Fibroblast of skin of abdomen (primary cell): ENCODE measurements at regions not wholly inside any gene's neighbourhood (a gene's known extent, or its start where the extent isn't known, plus 50 kb on each side); places are given as distances from the start of the nearest gene placed in this dataset.

Experiments
- DNase-seq: peaks from one replicate; pipeline ENCODE4 v3.0.0-alpha.2; 2013

GRCh38 chr18:51400721-51401120 lies 203.2 kb upstream of the MEX3C start:
- DNase-seq: no peak

DNA sequence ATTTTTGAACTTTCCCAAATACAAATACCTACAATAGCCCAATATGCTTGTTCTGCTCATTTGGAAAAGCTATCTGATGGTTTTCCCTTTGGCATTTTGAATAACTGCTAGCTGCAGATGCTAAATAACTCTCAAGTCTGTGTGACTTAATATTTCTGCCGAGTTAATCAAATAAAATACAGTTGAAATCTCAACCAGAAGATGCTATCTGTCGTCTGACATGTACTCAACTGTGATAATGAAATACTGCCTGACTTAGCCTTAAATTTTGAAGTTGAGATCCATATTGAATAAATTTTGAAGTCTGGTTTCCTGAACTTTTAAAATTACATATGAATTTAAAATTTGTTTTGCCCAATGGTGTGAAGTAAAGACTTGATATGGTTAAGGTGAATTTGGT lies 204.4 kb upstream of the MEX3C start:
- no peak for DNase-seq

DNA sequence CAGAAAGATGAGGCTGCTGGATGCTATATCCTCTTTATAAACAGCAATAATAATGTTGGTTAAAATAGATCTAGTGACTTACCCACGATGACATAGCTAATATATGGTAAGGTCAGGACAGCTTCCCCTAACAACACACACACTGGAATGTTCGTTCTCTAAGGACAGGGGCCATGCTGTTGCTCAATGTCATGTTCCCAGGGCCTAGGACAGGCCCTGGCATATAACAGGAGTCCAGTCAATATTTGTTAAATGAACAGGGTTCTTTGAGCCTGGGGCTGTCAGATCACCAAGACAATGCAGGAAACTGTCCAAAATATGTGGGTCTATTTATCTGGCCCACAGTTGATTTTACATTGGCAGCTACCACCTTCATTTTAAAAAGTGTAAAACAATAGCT lies 207.1 kb upstream of the MEX3C start:
- no peak for DNase-seq

GRCh38 chr18:51405683-51406477 lies 208.4 kb upstream of the MEX3C start:
- no peak for DNase-seq

- no peak for DNase-seq
Observed at GRCh38 chr18:51417643-51418483, 220.4 kb upstream of the MEX3C start.

GRCh38 chr18:51425475-51425874 lies 228.0 kb upstream of the MEX3C start:
- no peak for DNase-seq

- DNase-seq: no peak
Observed at GRCh38 chr18:51425889-51426288, 228.4 kb upstream of the MEX3C start.

- DNase-seq: no peak
Observed at GRCh38 chr18:51426996-51427395, 229.5 kb upstream of the MEX3C start.

DNA sequence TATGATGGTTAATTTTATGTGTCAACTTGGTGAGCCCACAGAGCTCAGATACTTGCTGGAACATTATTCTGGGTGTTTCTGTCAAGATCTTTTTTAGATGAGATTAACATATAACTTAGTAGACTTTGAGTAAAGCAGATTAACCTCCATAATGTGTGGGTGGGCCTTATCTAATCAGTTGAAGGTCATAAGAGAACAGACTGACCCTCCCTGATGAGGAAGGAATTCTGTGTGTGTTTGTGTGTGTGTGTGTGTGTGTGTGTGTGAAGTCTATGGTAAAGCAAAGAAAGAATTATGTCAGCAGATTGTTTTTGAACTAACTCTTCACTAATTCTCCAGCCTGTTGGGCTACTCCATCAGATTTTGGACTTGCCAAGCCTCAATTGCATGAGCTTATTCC lies 232.2 kb upstream of the MEX3C start:
- DNase-seq: no peak

- no peak for DNase-seq
Observed at GRCh38 chr18:51430538-51430937, 233.1 kb upstream of the MEX3C start.

GRCh38 chr18:51433296-51433695 lies 235.8 kb upstream of the MEX3C start:
- no peak for DNase-seq

GRCh38 chr18:51433881-51434280 lies 236.4 kb upstream of the MEX3C start:
- DNase-seq: no peak

DNA sequence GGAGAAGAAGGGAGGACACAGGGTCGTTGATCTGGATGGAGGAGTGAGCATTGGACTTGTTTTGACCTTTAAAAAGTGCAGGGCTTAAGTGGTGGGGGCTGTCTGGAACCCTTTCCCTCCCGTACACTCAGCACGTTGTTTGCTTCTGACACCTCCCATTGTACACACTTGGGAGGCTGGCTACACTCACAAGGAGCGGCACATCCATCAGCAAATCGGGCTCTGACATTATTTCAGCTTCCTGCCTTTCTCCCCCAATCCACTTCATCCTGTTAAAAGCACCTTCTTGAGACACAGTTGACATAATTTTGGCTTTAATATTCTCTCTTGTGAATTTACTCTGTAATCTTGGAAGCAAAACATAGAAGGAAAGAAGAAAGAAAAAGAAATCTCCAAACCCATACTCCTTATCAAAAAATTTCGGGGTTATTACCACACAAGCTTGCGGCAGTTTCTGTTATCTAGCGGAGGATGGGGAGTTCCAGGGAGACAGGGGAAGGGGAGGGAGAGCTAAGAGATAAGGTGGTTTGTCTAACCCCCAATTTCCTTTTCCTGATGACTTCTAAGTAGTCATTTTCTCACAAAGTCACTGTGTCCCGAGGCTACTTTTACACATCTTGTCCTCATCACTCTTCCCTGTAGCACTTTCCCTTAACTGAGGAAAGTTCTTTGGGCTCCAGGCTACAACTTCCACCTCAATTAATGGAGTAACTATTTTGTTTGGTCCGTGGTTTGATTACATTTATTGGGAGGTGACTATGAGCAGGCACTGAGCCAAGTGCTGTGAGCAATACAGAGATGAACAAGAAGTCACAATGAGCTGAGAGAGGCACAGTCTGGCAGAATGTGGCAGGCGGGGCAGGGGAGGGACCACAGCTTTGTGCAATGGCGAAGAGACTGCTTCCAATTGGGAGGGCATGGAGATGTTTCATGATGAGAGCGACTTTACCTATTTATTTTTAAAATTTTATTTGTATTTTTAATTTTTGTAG lies 240.1 kb upstream of the MEX3C start:
- DNase-seq: no peak

DNA sequence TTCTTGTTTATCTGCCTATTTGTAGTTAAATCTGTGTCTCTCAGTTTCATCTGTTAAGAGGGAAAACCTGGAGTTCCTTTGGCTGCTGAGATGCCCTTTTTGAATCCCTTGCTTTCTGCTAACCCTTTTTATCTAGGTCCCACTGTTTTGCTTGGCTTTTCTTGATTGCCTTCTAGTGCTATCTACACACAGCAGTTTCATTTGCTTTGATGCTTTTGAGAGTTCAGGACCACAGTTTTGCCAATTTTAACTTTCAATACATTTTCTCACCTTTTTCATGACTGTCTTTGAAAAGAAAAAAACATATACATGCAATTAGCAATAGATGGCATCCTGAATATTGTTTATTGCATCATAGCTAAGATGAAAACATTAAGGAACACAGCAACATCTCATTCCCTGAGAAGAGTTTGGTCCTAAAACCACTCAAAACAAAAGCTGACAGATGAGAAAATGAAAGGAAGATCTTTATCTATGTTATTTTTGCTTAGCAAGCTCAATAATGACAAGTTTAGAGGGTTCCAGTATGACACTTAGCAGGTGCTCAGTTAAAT lies 241.4 kb upstream of the MEX3C start:
- no peak for DNase-seq

GRCh38 chr18:51442012-51442411 lies 244.5 kb upstream of the MEX3C start:
- DNase-seq: no peak

DNA sequence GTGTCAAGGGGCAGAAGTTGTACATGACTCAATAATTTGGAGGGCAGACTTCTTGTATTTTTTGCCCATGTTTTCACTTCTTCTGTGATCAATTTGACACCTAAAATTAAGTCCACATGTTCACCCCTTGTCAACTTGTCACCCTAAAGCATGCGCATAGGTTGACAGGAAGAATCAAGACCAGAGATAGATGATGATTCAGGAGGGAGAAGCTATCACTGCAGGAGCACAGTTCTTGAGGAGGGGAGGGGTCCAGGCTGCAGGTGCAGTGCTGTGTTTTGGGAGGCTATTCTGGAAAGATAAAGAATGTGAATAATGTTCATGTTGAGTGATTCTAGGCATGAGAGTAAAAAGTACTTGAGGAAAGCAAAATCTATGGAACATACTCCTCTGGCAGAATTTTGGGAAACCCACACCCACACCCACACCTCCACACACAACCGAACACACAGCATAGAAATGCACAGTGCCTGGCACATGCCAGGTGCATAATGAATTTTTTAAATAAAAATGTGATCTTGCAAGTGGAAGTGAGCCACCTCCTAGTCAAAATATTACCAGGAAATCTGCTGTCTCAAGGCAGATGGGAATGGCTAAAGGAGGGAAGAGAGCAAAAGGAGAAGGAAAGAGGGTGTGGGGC lies 249.2 kb upstream of the MEX3C start:
- no peak for DNase-seq

DNA sequence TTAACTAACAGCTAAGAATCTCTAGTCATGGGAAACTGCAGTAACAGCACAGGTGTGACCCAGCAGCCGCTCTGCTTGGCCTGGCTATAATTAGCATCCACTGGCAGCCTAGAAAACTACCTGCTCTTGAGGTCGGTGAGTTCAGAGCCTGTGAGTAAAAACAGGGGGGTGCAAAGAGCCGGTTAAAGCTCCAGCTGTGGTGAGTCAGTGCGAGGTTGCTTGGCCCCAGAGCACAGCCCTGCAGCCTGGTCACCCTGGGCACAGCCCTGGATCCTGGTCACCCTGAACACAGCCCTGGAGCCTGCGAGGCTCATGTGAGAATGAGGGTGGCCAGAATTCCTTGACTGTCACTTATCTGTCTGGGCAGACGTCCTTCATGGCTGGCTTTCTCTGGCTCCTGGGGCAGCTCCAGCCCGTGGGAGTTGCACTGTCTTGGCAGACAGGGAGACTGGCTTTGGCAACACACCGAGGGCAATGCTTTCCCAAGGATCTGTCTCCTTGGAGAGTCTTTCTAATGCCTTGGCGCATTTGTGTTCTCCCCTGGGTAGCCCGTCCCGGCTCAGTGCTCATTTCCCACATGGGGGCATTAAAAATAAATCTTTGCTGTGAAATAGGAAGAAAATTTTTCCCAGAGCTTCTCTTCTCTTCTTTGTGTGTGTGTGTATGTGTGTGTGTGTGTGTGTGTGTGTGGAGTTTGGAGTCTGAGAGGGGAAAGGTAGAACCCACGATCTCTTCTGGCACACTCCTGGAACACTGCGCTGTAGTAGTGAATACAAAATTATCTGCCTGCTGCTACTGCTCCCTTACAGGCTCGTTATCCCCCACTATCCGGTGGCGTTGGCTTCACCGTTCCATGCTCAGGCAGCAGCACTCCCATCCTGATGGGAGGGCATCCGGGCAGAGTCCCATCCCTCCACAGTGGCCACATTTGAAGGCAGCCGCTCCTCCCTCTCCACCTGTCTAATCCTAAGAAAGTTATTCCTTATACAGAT lies 250.2 kb upstream of the MEX3C start:
- no peak for DNase-seq

- no peak for DNase-seq
Observed at GRCh38 chr18:51448949-51449348, 251.5 kb upstream of the MEX3C start.

DNA sequence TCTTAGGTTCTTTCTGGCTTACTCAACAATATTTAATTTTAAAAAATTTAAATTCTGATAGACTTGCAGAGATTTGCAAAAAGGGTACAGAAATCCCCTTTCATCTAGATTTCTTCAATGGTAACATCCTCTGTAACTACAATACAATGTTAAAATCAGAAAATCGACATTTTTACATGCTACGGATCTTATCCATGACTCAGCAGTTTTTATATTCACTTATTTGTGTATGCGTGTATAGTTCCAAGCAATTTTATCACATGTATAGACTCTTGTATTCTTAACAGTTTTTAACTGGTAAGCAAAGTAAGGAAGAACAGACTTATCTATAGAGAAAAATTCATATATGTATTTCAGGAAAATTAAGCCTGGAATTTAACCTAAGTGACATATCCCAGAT lies 256.1 kb upstream of the MEX3C start:
- DNase-seq: no peak

- no peak for DNase-seq
Observed at GRCh38 chr18:51458861-51459260, 261.4 kb upstream of the MEX3C start.

DNA sequence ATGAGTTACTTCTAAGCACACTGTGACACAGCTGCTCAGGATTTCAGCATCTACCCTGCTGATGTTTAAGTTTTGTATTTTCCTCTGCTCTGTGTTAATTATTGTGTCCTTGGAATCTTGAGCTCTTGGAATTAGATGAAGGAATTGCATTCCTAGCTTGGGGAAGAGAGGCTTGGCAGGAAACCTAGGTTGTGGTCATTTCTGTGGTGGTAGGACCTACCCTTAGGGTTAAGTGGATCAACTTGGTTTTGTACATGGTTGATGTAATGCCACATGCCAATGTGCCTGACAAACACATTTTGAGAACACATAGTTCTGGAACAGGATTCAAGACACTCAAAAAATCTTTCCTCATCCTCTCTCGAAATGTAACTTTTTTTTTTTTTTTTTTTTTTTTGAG lies 264.5 kb upstream of the MEX3C start:
- no peak for DNase-seq
